HG03280 (cell line): ENCODE measurements at regions not wholly inside any gene's neighbourhood (a gene's known extent, or its start where the extent isn't known, plus 50 kb on each side); places are given as distances from the start of the nearest gene placed in this dataset.

Experiments
- ATAC-seq: cut with Tn5 transposase; IDR thresholded peaks from one replicate; pipeline ENCODE4 v1.9.1; 2021; ENCODE audit warnings: mild to moderate bottlenecking, moderate library complexity; ENCODE audit not compliant: unreplicated experiment

- ATAC-seq, result no peak
Measured at GRCh38 chr6:54057058-54057457, 54.2 kb upstream of the MLIP start.

DNA sequence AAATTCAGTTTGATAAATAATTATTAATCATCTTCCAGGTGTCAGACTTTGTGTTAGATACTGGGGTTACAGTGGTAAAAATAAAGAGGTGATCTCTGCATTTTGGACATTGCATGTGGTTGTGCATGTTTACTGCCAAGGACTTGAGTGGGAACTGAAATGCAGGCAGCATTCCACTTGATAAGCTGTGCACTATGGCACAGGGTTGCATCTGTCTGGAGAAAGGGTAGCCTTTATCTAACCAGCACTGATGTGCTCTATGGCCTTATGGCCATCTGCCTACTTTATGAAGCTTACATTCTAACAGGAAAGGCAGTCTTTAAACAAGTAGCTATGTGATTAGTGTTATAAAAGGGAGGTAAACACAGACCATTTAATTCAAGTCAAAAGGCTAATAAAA lies 53.0 kb upstream of the MLIP start:
- ATAC-seq, result no peak

GRCh38 chr6:54059683-54060082 lies 51.6 kb upstream of the MLIP start:
- ATAC-seq, result no peak

DNA sequence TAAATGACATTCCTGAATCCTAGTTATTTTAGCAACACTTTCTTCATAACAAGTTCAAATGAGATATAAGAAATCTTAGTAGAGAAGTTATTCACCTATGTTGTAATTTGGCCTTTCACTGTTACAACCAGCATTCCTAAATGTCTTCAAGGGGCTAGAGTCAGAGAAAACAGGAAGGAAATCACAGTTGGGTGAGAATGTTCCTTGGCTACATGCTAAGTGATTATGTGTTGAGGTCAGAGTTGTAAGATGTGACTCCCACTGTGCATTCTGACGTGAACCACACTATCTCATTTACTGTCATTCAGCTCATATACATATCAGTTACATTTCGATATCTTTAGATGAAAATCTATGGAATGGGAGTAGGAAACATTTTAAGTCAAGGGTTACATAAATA lies 51.0 kb upstream of the MLIP start:
- no peak for ATAC-seq
